GM19468 (cell line): ENCODE measurements at regions not wholly inside any gene's neighbourhood (a gene's known extent, or its start where the extent isn't known, plus 50 kb on each side); places are given as distances from the start of the nearest gene placed in this dataset.

Experiments
- ATAC-seq: cut with Tn5 transposase; IDR thresholded peaks from one replicate; pipeline ENCODE4 v1.9.1; 2021; ENCODE audit warnings: mild to moderate bottlenecking, moderate library complexity, moderate number of reproducible peaks; ENCODE audit not compliant: unreplicated experiment; ENCODE audit errors: extremely low read depth

DNA sequence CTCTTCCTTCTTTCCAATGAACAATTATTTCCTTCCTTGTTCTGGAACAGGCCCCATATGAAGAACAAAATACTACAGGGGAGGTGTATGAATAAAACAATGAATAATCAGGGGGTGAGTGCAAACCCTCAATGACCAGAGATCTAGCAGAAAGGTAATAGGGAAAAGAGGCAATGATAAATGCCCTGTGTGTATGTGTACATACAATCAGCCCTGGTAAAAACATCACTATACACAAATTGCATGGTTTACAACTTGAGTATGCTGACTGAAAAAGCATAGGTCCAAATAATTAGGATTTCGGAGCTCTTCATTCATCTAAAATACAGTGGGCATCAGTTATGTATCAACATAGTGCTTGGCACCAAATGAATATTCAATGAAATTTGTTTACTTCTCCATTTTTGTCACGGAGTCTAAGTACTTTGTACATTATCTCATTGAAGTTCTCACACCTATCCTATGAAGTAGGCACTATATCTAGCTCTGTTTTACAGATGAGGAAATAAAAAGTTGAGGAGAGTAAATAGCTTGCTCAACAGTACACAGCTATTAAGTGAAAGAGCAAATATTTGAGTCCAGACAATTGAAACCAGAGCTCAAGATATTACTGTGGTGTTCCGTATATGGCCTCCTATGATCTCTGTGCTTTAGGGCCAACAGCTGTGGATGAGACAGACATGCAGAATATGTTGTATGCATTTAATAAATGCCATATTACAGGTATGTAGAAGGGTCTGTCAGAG, 1065.4 kb downstream of the SORCS3 start:
- ATAC-seq = no peak

DNA sequence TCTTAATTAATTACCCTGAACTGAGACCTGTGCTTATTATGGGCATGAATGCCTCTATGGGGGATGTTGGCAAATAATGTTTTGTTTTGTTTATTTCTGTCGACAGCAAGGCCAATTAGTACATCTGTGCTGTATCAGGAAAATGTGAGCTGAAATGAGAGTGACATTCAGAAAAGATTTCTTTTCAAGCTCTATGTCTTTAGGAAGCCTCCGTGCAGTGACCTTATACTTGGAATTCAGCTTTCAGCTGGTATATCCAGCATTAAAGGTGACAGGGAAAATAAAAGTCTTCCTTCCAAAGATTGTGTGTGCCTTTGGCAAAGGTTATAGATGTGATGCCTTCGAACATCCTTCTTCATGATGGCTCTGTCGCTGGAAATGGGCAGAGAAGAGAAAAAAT, 1061.1 kb downstream of the SORCS3 start:
- ATAC-seq = no peak

GRCh38 chr10:105700218-105700617, 1059.1 kb downstream of the SORCS3 start:
- ATAC-seq = no peak

DNA sequence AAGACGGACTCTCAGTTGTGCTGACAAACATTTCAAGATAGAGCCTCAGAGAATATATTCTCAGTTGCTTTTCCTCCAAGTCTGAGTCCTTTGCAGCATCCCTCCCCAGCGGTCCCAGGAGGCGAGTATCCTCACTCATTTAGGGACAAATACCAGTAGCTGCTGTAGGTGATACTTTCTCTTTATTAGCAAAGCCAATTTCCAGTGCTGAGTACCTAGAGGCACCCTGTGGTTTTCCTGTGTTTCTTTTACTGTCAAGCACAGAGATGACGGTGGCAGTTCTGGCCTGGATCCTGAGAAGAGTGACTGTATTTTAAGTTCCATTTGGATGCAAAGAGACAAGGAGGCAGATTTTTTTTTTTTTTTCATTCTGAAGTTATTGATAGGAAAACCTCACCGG, 1058.4 kb downstream of the SORCS3 start:
- no peak for ATAC-seq

DNA sequence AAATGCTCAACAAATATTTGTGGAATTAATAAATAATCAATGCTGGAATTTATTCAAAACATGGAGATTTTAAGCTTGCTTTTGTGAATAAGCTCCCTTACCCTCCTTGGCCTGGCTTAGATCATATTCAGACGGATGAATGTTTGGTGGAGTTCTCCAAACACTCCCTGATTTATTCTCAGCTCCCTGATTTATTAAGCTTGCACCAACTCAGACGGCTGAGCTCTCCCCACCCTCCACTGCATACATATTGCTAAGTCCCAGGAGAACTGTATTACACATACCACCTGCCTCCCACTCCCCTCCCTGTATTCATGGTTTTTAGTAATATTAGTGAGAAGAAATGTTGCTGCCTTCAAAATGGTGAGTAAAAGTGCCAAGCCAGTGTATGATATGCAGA, 1057.5 kb downstream of the SORCS3 start:
- no peak for ATAC-seq

- no peak for ATAC-seq
Observed at GRCh38 chr10:105697290-105697780, 1056.2 kb downstream of the SORCS3 start.

GRCh38 chr10:105691811-105692210, 1050.7 kb downstream of the SORCS3 start:
- no peak for ATAC-seq

- ATAC-seq = no peak
Observed at GRCh38 chr10:105682911-105683310, 1041.8 kb downstream of the SORCS3 start.

- no peak for ATAC-seq
Observed at GRCh38 chr10:105681051-105681450, 1040.0 kb downstream of the SORCS3 start.

DNA sequence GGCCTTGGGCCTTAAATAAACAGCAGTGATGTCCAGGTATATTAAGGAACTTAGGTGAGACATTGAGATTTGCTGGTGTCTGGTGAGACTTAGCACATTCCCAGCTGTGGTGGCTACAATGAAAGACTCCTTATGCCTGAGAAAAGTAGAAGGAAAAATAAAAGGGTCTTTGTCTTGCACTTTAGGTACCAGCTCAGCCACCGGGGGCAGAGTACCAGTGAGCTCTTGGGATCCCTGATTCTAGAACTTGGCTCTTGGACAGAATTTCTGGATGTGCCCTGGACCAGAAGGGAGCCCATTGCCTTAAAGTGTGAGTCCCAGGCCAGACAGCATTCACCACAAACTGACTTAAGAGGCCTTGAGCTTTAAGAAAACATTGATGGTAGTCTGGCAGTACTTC, 1038.7 kb downstream of the SORCS3 start:
- ATAC-seq = no peak

- ATAC-seq = no peak
Observed at GRCh38 chr10:105675333-105675732, 1034.2 kb downstream of the SORCS3 start.

DNA sequence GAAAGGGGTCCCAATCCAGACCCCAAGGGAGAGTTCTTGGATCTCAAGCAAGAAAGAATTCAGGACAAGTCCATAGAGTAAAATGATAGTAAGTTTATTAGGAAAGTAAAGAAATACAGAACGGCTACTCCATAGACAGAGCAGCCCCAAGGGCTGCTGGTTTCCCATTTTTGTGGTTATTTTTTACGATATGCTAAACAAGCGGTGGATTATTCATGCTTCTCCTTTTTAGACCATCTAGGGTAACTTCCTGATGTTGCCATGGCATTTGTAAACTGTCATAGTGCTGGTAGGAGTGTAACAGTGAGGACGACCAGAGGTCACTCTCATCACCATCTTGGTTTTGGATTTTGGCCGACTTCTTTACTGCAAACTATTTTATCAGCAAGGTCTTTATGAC, 1033.4 kb downstream of the SORCS3 start:
- no peak for ATAC-seq

GRCh38 chr10:105658696-105659095, 1017.6 kb downstream of the SORCS3 start:
- ATAC-seq = no peak

DNA sequence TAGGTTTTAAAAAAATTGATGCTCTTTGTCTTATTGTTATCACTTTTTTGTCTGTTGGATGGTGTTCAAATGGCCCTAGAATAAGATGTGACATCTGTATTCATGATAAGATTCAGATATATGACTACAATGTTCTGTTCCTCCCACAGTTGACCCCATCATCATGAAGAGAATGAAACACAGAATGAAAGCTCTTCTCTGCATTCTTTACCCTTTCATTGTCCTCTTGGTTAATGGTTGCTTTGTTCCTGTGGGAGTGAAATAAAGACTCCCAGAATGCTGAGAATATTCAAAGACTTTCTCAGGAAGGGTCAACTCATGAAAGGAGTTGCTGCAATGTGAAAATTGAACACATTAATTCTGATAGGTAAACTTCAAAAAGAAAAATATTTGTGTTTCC, 1015.8 kb downstream of the SORCS3 start:
- ATAC-seq = no peak

GRCh38 chr10:105650306-105650705, 1009.2 kb downstream of the SORCS3 start:
- ATAC-seq = no peak

DNA sequence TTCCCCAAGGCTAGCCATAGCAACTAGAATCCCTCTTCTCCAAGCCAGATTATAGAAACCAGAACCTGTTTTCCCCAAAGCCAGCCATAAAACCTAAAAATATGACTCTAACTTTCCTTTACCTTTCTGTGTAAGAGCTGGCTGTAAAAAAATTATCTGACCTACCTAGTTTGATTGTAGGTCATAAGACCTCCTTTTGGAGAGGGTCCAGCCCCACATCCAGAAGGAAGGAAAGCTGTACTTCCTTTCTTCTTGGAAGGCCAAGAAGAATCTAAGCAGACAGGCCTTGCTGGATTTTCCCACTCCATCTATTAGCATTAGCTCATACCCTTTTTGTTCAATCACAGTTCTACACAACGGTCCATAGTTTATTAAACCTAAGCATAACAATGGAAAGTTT, 1006.3 kb downstream of the SORCS3 start:
- no peak for ATAC-seq

DNA sequence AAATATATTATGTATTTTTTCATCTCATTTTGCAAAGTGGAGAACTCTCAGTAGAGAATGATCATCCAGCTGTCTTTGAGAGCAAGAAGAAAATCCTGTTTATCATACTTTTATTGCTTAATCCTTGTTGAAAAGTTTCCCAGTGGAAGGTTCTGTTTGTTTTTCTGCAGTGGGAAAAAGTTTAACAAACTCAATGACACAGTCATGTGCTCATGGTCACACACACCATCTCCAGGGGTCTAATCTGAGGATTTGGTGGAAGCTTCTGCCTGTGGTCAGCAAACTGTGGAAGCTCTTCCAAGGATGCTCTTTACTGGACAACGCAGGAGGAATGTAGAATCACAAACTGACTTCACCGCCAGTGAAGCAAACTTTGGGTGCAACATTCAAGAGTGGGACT, 1003.9 kb downstream of the SORCS3 start:
- no peak for ATAC-seq

GRCh38 chr10:105644559-105644958, 1003.5 kb downstream of the SORCS3 start:
- no peak for ATAC-seq

GRCh38 chr10:105644091-105644490, 1003.0 kb downstream of the SORCS3 start:
- no peak for ATAC-seq

- no peak for ATAC-seq
Observed at GRCh38 chr10:105643660-105644059, 1002.6 kb downstream of the SORCS3 start.

GRCh38 chr10:105634281-105634680, 993.2 kb downstream of the SORCS3 start:
- ATAC-seq = no peak

- no peak for ATAC-seq
Observed at GRCh38 chr10:105615715-105616365, 974.8 kb downstream of the SORCS3 start.
